ENCODE measurements at regions not wholly inside any gene's neighbourhood (a gene's known extent, or its start where the extent isn't known, plus 50 kb on each side); places are given as distances from the start of the nearest gene placed in this dataset.
"Not testable (repeated sequence)": the region's sequence is repeated elsewhere in the genome, so short reads cannot be mapped to it uniquely, and the experiment has no call there.

DNA sequence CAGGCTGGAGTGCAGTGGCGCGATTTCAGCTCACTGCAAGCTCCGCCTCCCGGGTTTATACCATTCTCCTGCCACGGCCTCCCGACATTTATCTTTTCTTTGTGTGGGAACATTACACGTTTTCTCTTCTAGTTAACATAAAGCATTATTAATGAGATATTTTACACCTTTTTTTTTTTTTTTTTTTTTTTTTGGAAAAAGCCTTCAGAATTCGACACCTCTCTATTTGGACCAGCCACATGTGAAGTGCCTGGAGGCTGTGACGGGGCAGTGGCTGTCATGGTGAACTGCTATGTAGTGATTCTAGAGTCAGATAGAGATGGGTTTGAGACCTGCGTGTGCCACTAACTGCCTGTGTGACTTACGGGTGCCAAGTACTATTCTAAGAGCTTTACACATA, 64.3 kb downstream of the SMIM38 start:
- H3K27me3 ChIP-seq (ENCODE audit: insufficient read depth, poor library complexity, severe bottlenecking), result no peaks in the 10 kb centered on the region
- no peak for ATAC-seq (ENCODE audit: low read depth)

DNA sequence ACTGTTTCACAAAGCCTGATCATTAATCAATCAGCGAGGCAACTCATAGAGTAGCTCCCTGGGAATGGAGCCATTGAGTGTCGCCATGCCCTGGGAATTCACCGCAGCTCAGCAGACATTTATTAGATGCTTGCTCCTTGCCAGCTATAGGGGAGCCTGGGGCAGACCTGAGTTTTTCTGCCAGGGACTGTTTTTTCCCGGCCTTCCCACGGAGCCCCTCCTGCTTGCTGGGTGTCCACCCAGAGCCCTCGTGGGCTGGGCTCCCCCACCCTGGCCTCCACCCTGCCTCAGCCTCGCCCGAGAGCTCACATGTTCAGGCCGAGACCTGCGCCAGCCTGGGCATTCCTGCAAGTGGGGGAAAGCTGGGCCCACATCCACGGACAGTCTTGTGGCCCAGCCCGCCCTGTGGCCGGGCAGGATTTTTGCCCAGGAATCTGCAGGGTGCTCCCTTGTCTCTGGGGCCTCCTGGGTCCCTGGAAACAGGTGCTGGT, 64.9 kb downstream of the SMIM38 start:
- DNase-seq (ENCODE audit: low spot score) (no peak), ATAC-seq (ENCODE audit: low read depth) (no peak)
- Histone ChIP-seq H3K9me3 (ENCODE audit: severe bottlenecking) (peaks cover 6% of the 10 kb centered on the region), H3K36me3 (ENCODE audit: low read depth) (no peaks in the 10 kb centered on the region), H3K27me3 (ENCODE audit: insufficient read depth, poor library complexity, severe bottlenecking) (no peaks in the 10 kb centered on the region), H3K4me1 (ENCODE audit: insufficient read depth, poor library complexity, severe bottlenecking) (peaks cover 6% of the 10 kb centered on the region), H3K27ac (ENCODE audit: poor library complexity, severe bottlenecking) (no peak overlapping the region), H3K4me3 (ENCODE audit: severe bottlenecking) (no peak overlapping the region)
- TF ChIP-seq, protein P1, sequence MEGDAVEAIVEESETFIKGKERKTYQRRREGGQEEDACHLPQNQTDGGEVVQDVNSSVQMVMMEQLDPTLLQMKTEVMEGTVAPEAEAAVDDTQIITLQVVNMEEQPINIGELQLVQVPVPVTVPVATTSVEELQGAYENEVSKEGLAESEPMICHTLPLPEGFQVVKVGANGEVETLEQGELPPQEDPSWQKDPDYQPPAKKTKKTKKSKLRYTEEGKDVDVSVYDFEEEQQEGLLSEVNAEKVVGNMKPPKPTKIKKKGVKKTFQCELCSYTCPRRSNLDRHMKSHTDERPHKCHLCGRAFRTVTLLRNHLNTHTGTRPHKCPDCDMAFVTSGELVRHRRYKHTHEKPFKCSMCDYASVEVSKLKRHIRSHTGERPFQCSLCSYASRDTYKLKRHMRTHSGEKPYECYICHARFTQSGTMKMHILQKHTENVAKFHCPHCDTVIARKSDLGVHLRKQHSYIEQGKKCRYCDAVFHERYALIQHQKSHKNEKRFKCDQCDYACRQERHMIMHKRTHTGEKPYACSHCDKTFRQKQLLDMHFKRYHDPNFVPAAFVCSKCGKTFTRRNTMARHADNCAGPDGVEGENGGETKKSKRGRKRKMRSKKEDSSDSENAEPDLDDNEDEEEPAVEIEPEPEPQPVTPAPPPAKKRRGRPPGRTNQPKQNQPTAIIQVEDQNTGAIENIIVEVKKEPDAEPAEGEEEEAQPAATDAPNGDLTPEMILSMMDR (IDR thresholded peaks at IDR 0.05; ENCODE audit: poor library complexity, severe bottlenecking), result no peak

More for the DNA sequence above, 64.3 kb downstream of the SMIM38 start:
- Histone ChIP-seq H3K4me1 (ENCODE audit: insufficient read depth, poor library complexity, severe bottlenecking) (peaks cover 6% of the 10 kb centered on the region), H3K4me3 (ENCODE audit: severe bottlenecking) (no peak overlapping the region), H3K27ac (ENCODE audit: poor library complexity, severe bottlenecking) (no peak overlapping the region), H3K36me3 (ENCODE audit: low read depth) (no peaks in the 10 kb centered on the region), H3K9me3 (ENCODE audit: severe bottlenecking) (peaks cover 6% of the 10 kb centered on the region)
- no peak for DNase-seq (ENCODE audit: low spot score)
- TF ChIP-seq, protein P1 (IDR thresholded peaks at IDR 0.05; ENCODE audit: poor library complexity, severe bottlenecking), result no peak

DNA sequence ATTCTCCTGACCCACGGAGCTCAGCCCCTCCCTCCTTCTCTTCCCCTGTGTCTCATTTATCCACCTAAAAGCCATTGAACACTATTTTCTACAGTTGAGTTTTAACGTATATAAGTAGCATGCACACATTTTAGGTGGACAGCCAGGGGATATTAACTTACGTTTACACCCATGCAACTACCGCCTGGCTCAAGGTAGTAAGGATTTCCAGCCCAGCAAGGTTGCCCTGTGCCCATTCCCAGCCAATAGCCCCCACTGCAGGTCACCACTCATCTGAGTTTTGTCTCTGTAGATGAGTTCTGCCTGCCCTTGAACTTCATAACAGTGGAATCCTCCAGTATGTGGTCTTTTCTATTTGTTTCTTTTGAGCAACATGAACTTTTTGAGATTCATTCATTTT, 65.4 kb downstream of the SMIM38 start:
- DNase-seq (ENCODE audit: low spot score) (no peak), ATAC-seq (ENCODE audit: low read depth) (no peak)
- Histone ChIP-seq H3K27ac (ENCODE audit: poor library complexity, severe bottlenecking) (no peak overlapping the region), H3K27me3 (ENCODE audit: insufficient read depth, poor library complexity, severe bottlenecking) (no peaks in the 10 kb centered on the region), H3K4me3 (ENCODE audit: severe bottlenecking) (no peak overlapping the region), H3K9me3 (ENCODE audit: severe bottlenecking) (peaks cover 6% of the 10 kb centered on the region), H3K36me3 (ENCODE audit: low read depth) (no peaks in the 10 kb centered on the region), H3K4me1 (ENCODE audit: insufficient read depth, poor library complexity, severe bottlenecking) (peaks cover under 1% of the 10 kb centered on the region)
- TF ChIP-seq, protein P1 (IDR thresholded peaks at IDR 0.05; ENCODE audit: poor library complexity, severe bottlenecking), result no peak

DNA sequence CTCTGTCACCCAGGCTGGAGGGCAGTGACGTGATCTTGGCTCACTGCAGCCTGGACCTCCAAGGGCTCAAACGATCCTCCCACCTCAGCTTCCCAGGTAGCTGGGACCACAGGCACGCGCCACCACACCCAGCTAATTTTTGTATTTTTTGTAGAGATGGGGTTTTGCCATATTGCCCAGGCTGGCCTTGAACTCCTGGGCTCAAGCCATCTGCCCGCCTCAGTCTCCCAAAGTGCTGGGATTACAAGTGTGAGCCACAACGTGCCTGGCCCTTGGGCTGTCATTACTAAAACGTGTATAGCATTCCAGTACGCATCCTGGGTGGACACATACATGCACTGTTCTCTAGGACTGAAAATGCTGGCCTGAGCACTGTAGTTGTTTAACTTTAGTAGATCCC, 65.9 kb downstream of the SMIM38 start:
- not testable (repeated sequence) for H3K9me3 ChIP-seq (ENCODE audit: severe bottlenecking); DNase-seq (ENCODE audit: low spot score); H3K27ac ChIP-seq (ENCODE audit: poor library complexity, severe bottlenecking); ATAC-seq (ENCODE audit: low read depth); H3K27me3 ChIP-seq (ENCODE audit: insufficient read depth, poor library complexity, severe bottlenecking); H3K4me3 ChIP-seq (ENCODE audit: severe bottlenecking); H3K36me3 ChIP-seq (ENCODE audit: low read depth); H3K4me1 ChIP-seq (ENCODE audit: insufficient read depth, poor library complexity, severe bottlenecking)

DNA sequence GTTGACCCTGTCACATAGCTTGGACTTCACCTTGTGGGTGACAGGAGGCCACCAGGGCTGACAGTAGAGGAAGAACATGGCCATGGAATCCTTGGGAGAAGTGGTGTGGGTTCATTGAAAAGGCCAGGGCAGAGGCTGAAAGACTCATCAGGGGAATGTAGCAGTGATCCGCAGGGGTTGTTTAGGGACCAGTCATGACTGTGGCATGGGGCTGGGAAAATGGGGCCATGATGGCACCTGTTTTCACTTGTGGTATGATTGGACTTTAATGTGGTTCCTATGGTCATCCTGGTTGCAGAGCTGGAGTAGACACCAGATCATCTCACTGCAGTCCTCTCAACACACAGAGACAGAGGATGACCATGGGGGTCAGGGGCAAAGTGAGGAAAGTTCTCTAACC, 66.7 kb upstream of the MYEOV start:
- Histone ChIP-seq H3K4me1 (ENCODE audit: insufficient read depth, poor library complexity, severe bottlenecking) (no peaks in the 10 kb centered on the region), H3K9me3 (ENCODE audit: severe bottlenecking) (peaks cover 6% of the 10 kb centered on the region), H3K27me3 (ENCODE audit: insufficient read depth, poor library complexity, severe bottlenecking) (no peaks in the 10 kb centered on the region), H3K27ac (ENCODE audit: poor library complexity, severe bottlenecking) (no peak overlapping the region), H3K4me3 (ENCODE audit: severe bottlenecking) (no peak overlapping the region), H3K36me3 (ENCODE audit: low read depth) (no peaks in the 10 kb centered on the region)
- ATAC-seq (ENCODE audit: low read depth) (no peak), DNase-seq (ENCODE audit: low spot score) (no peak)
- TF ChIP-seq, protein P1 (IDR thresholded peaks at IDR 0.05; ENCODE audit: poor library complexity, severe bottlenecking), result no peak

All from RWPE2 (cell line).